Heart right ventricle (tissue), 16 donors: ENCODE measurements at regions not wholly inside any gene's neighbourhood (a gene's known extent, or its start where the extent isn't known, plus 50 kb on each side); places are given as distances from the start of the nearest gene placed in this dataset.

Source experiments
- ATAC-seq, 8 donors: fragments of 200-7000 bp; cut with Tn5 transposase; one replicate each; pipeline ENCODE4 v1.9.1; 2020; ENCODE audit warnings: mild to moderate bottlenecking in 8 of 8, moderate library complexity in 8 of 8, moderate number of reproducible peaks in 1 of 8
- DNase-seq, 2 donors: peaks; one replicate each; pipeline ENCODE4 v3.0.0-alpha.2; 2020
- H3K27ac ChIP-seq, 10 donors: fragments of 200-600 bp; sonication (generic) in 2 of 10; one replicate each; pipeline versions ENCODE4 v1.5.0 to v1.8.0; 2020 to 2022; ENCODE audit warnings: mild to moderate bottlenecking in 3 of 10
- H3K27me3 ChIP-seq, 7 donors: fragments of 200-600 bp; one replicate each; pipeline ENCODE4 v1.8.0; 2021 to 2022; ENCODE audit warnings: mild to moderate bottlenecking in 2 of 7
- H3K36me3 ChIP-seq, 9 donors: fragments of 200-600 bp; sonication (generic) in 1 of 9; one replicate each; pipeline versions ENCODE4 v1.5.0 to v1.8.0; 2020 to 2022; ENCODE audit warnings: mild to moderate bottlenecking in 2 of 9
- H3K4me1 ChIP-seq, 9 donors: fragments of 200-600 bp; sonication (generic) in 1 of 9; one replicate each; pipeline versions ENCODE4 v1.5.0 to v1.8.0; 2020 to 2022; ENCODE audit warnings: mild to moderate bottlenecking in 4 of 9
- H3K4me3 ChIP-seq, 10 donors: fragments of 200-600 bp; sonication (generic) in 2 of 10; one replicate each; pipeline versions ENCODE4 v1.5.0 to v1.8.0; 2020 to 2022; ENCODE audit warnings: mild to moderate bottlenecking in 7 of 10, moderate library complexity in 2 of 10
- H3K9me3 ChIP-seq, 11 donors: fragments of 200-600 bp in 10 of 11; sonication (generic) in 2 of 11; one replicate each; pipeline versions ENCODE4 v1.5.0 to v1.8.0; 2013 to 2022; ENCODE audit warnings: mild to moderate bottlenecking in 2 of 11, control low read depth in 1 of 11, moderate library complexity in 1 of 11
- WGBS, 2 donors: extraction: QIAGEN DNeasy Blood & Tissue Kit; methylation state at CpG; one replicate each; pipeline ENCODE4 v1.1.7; 2013; ENCODE audit warnings: inconsistent platforms in 1 of 2; 5-methylcytosine and 5-hydroxymethylcytosine counted together
- intact Hi-C, 10 donors: fragments of 100-400 bp; cut with DNase I; formaldehyde crosslinking; loops; one replicate each; pipeline versions ENCODE4 v1.11.1 to v1.14.2; 2022
- TF ChIP-seq, protein P1 (sequence below), 9 donors: fragments of 200-600 bp; sonication (generic) in 2 of 9; IDR thresholded peaks; one replicate each; pipeline versions ENCODE4 v1.5.0 to v1.8.0; 2021 to 2022; ENCODE audit warnings: antibody characterized with exemption in 9 of 9, mild to moderate bottlenecking in 5 of 9, moderate library complexity in 1 of 9
- donor health status: Arrhythmogenic right ventricular cardiomyopathy.
- donor health status: ischemic (EF 13 %, LVEDD 7.1; RV severe dilation, severe dysfunction).
- donor health status: healthy with polysubstance abuse.
- donor health status: DM: no; HTN: yes; CAD: no.
- donor health status: DM: no; HTN: no; CAD: no.
- donor health status: ischemic (EF 25% LVEDD 6.9; RV normal size, moderate dysfunction).
- donor health status: ischemic (EF 25% LVEDD 5.7; RV mildly dilated, moderate dysfunction).
- donor health status: healthy.
- donor health status: DM: yes; HTN: yes; CAD: no.
- donor health status: Ischemic cardiomyopathy.
- donor health status: ischemic (EF 35%, LVEDD 5.7; RV mildly dilated, moderate dysfunction).
- donor health status: nonischemic (EF 11% LVEDD 7.7; RV severe dilation, severe dysfunction).
- donor health status: DM: yes; HTN: yes; CAD: no.
- donor health status: PGD.
- donor health status: ischemic (EF 29% LVEDD 5.4; RV normal size, mild dysfunction).
- donor health status: nonischemic (EF 23%, LVEDD 6.1; RV moderate dilation, normal function).

DNA sequence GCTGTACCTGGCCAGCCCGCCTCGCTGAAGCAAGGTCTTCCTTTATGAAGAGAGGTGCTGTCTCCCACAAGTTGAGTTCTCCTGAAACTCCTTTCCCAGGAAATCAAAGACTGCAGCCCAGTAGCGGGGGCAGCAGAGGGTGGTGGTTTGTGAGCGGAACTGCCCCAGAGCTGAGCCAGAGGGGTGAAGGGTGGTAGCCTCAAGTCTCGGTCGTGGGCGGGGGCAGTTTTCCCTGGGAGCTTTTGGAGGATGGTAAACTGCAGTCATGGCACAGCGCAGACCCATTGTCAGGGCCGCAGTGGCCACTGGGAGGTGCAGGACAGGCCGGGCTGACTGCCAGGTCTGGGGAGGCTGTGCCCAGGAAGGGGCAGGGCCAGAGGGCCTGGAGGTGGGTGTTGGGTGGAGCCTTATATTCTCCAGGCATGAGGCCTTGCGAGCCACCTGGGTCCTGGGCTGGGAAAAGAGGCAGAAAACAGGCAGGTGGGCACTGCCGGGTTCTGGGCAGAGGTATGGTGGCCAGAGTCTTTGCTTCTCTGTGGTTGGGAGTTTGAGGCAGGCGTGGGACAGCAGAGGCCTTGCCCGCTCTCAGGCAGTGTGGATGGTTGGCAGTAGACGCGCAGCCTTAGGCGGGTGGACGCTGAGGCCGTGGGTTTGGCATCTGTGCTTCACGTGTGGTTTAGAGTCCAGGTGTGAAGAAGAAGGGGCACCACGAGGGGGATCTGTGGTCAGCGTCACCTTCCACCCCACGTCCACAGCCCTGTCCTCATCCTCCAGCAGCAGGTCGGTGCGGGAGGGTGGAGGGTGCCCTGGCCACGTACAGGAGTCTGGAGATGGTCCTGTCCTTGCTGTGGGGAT is 1176.4 kb downstream of the BRD1 start:
- WGBS, 2 donors = 83 to 84% methylated on average over 26 of the region's 26 CpGs
- peaks cover 0 to 5% (median 0%) of the 10 kb centered on the region in 7 donors for H3K27me3 ChIP-seq
- TF ChIP-seq, protein P1, sequence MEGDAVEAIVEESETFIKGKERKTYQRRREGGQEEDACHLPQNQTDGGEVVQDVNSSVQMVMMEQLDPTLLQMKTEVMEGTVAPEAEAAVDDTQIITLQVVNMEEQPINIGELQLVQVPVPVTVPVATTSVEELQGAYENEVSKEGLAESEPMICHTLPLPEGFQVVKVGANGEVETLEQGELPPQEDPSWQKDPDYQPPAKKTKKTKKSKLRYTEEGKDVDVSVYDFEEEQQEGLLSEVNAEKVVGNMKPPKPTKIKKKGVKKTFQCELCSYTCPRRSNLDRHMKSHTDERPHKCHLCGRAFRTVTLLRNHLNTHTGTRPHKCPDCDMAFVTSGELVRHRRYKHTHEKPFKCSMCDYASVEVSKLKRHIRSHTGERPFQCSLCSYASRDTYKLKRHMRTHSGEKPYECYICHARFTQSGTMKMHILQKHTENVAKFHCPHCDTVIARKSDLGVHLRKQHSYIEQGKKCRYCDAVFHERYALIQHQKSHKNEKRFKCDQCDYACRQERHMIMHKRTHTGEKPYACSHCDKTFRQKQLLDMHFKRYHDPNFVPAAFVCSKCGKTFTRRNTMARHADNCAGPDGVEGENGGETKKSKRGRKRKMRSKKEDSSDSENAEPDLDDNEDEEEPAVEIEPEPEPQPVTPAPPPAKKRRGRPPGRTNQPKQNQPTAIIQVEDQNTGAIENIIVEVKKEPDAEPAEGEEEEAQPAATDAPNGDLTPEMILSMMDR (IDR thresholded peaks at IDR 0.05) = no peak
- no peaks in the 10 kb centered on the region for H3K36me3 ChIP-seq
- DNase-seq = no peak
- intact Hi-C loops = no loop called here
- H3K4me3 ChIP-seq = no peak overlapping the region
- no peaks in the 10 kb centered on the region for H3K4me1 ChIP-seq
- H3K9me3 ChIP-seq = peaks cover 0 to 10% (median 0%) of the 10 kb centered on the region in 11 donors
- H3K27ac ChIP-seq = no peak overlapping the region
- ATAC-seq = peak in 1 of 8 donors; percentile 38

DNA sequence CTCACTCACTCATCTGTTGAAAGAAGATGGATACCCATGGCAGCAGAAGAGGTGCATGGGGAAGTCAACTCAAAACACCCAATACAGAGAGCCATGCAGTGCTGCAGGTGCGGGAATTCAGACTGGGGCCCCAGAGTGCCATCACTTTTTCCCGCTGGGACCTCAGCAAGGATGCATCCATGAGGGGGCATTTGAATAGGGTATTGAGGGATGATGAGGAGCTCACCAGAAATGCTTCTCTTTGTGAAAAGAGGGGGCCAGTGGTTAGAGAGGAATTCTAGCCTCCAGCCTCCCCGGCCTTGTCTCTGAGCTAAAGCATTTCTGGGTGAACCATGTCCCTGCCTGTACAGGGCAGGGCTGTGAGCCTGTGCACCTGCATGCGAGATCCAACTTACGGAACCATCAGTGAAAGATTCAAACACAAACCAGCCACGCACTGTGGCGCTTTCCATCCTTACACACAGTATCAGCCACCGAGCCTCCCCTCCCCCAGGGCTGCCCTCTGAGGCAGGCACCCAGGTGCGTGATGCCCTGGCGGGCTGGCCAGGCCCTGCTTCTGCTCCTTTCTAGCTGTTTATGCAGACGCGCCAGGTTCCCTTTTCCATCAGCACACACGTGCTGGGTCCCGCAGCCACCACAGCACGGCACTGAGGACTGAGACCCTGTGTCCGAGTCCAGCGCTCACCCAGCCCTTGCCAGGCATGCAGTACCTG is 1177.2 kb downstream of the BRD1 start:
- DNase-seq = no peak

DNA sequence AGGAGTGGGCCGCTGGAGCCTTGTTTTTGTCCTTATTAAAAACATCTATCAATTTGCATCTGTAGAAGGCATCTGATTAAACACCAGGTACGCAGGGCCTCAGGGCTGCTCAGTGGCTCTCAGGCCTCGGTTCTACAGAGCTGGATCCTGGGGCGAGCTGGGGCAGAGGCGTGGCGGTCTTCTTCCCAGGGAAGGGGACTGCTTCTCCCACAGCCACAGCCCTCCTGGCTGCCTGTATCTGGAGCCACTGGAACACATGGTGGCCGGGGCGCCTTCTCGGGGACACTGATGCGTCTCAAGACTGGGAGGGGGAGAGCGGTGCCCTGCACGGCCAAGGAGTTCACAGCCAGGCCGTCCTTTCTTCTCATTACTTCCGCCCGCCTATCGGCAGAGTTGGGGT is 1178.2 kb downstream of the BRD1 start:
- H3K4me1 ChIP-seq = no peaks in the 10 kb centered on the region
- intact Hi-C loops = no loop called here
- H3K27ac ChIP-seq = no peak overlapping the region
- H3K36me3 ChIP-seq = no peaks in the 10 kb centered on the region
- TF ChIP-seq, protein P1 (IDR thresholded peaks at IDR 0.05) = no peak
- no peak overlapping the region for H3K4me3 ChIP-seq
- no peaks in the 10 kb centered on the region for H3K9me3 ChIP-seq
- 83 to 87% methylated on average over 16 of the region's 16 CpGs for WGBS, 2 donors
- peak in 1 of 2 donors; percentile 3 for DNase-seq
- ATAC-seq = no peak
- peaks cover 0 to 19% (median 0%) of the 10 kb centered on the region in 7 donors for H3K27me3 ChIP-seq

More for the DNA sequence above, 1177.2 kb downstream of the BRD1 start:
- no peaks in the 10 kb centered on the region for H3K36me3 ChIP-seq
- no peak overlapping the region for H3K27ac ChIP-seq
- H3K9me3 ChIP-seq = peaks cover 0 to 8% (median 0%) of the 10 kb centered on the region in 11 donors
- ATAC-seq = no peak
- intact Hi-C loops = no loop called here
- H3K4me1 ChIP-seq = no peaks in the 10 kb centered on the region
- WGBS, 2 donors = 91 to 92% methylated on average over 17 of the region's 17 CpGs
- TF ChIP-seq, protein P1 (IDR thresholded peaks at IDR 0.05) = no peak
- H3K27me3 ChIP-seq = peaks cover 0 to 9% (median 0%) of the 10 kb centered on the region in 7 donors
- H3K4me3 ChIP-seq = no peak overlapping the region

DNA sequence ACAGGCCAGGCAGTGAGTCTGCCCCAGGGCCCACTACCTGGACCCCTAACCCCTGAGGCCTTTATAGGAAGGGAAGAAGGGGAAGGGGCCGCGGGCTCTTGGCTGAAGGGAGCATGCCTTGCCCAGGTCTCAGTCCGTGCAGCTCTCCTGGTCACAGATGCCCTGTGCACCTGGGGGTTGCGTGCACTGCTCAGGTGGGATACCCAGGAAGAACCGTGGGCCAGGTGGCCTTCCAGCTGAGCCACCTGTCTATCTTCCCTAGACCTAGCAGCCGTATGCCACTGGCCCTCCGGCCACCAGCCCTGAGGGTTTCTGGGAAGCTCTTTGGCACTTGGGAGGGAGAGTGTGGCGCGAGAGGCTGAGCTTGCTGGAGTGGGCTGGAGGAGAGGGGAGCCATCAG is 1178.6 kb downstream of the BRD1 start:
- no peak for ATAC-seq
- WGBS, 2 donors = 87 to 92% methylated on average over 9 of the region's 9 CpGs
- DNase-seq = peak in 1 of 2 donors; percentile 2
- TF ChIP-seq, protein P1 (IDR thresholded peaks at IDR 0.05) = no peak
- intact Hi-C loops = no loop called here
- no peak overlapping the region for H3K27ac ChIP-seq
- H3K36me3 ChIP-seq = no peaks in the 10 kb centered on the region
- no peaks in the 10 kb centered on the region for H3K4me1 ChIP-seq
- H3K4me3 ChIP-seq = no peak overlapping the region
- peaks cover 0 to 19% (median 0%) of the 10 kb centered on the region in 7 donors for H3K27me3 ChIP-seq
- H3K9me3 ChIP-seq = no peaks in the 10 kb centered on the region
